ENCODE measurements at regions not wholly inside any gene's neighbourhood (a gene's known extent, or its start where the extent isn't known, plus 50 kb on each side); places are given as distances from the start of the nearest gene placed in this dataset.
A peak's percentile ranks its signal among the peaks of the same experiment; 100 is the strongest.

- peak; percentile 56 to 60 for TF ChIP-seq CTCF (IDR thresholded peaks at IDR 0.05)
- no peak for TF ChIP-seq POLR2A (IDR thresholded peaks at IDR 0.05)
- no peak for TF ChIP-seq EP300 (IDR thresholded peaks at IDR 0.05)
These were observed 168.3 kb downstream of the SPRY1 start for GRCh38 chr4:123564758-123565346.

Data from suprapubic skin (tissue), 3 donors.